PC-3 (cell line): ENCODE measurements at regions not wholly inside any gene's neighbourhood (a gene's known extent, or its start where the extent isn't known, plus 50 kb on each side); places are given as distances from the start of the nearest gene placed in this dataset.
A peak's percentile ranks its signal among the peaks of the same experiment; 100 is the strongest.

Experiments used
- ATAC-seq: fragments of 200-7000 bp; cut with Tn5 transposase; 2 replicates; pipeline ENCODE4 v1.9.1; 2020; ENCODE audit warnings: mild to moderate bottlenecking, moderate library complexity
- BruUV-seq: library from RNA; stranded (reverse); fragments of 400-500 nt; replicated peaks from 2 replicates; lab custom pipeline; 2021; lab: Mats Ljungman, UMichigan
- CTCF ChIA-PET: fragments of 300-600 bp; sonication (Branson Sonifier 250); formaldehyde crosslinking; loops from one replicate; lab custom pipeline; 2022; ENCODE audit warnings: antibody characterized with exemption; lab: Charles Lee
- POLR2A ChIA-PET: fragments of 300-600 bp; sonication (Branson Sonifier 250); formaldehyde crosslinking; loops from one replicate; lab custom pipeline; 2022; ENCODE audit warnings: antibody characterized with exemption; ENCODE audit not compliant: unreplicated experiment; lab: Charles Lee
- DNase-seq: peaks from one replicate; pipeline ENCODE4 v3.0.0-alpha.2; 2015
- H2AFZ ChIP-seq: fragments of 300-600 bp; sonication (generic); 2 replicates; pipeline ENCODE4 v1.6.0; 2016; ENCODE audit warnings: antibody characterized with exemption, low read length
- H3F3A ChIP-seq: fragments of 300-600 bp; sonication (generic); one replicate; pipeline ENCODE4 v1.6.0; 2017; ENCODE audit warnings: antibody characterized with exemption, low read length, control low read depth, mild to moderate bottlenecking; ENCODE audit not compliant: unreplicated experiment
- H3K27ac ChIP-seq: fragments of 300-600 bp; sonication (generic); 2 replicates; pipeline ENCODE4 v1.5.1; 2016; ENCODE audit warnings: mild to moderate bottlenecking, low read length
- H3K27me3 ChIP-seq: fragments of 300-600 bp; sonication (generic); 2 replicates; pipeline ENCODE4 v1.6.1; 2016; ENCODE audit warnings: low read length, mixed read lengths
- H3K36me3 ChIP-seq: fragments of 300-600 bp; sonication (generic); 2 replicates; pipeline ENCODE4 v1.6.1; 2016; ENCODE audit warnings: low read depth, mixed run types, low read length, mixed read lengths
- H3K4me1 ChIP-seq: fragments of 300-600 bp; sonication (generic); 2 replicates; pipeline ENCODE4 v1.5.1; 2016; ENCODE audit warnings: low read length; ENCODE audit not compliant: insufficient read depth
- H3K4me2 ChIP-seq: fragments of 300-600 bp; sonication (generic); 2 replicates; pipeline ENCODE4 v1.6.0; 2016; ENCODE audit warnings: low read length
- H3K4me3 ChIP-seq: fragments of 300-600 bp; sonication (generic); 2 replicates; pipeline ENCODE4 v1.5.1; 2016; ENCODE audit warnings: mild to moderate bottlenecking, low read length, mixed read lengths
- H3K79me2 ChIP-seq: fragments of 300-600 bp; sonication (generic); 2 replicates; pipeline ENCODE4 v1.6.1; 2017; ENCODE audit warnings: low read length, mixed read lengths
- H3K9ac ChIP-seq: fragments of 300-600 bp; sonication (generic); 2 replicates; pipeline ENCODE4 v1.6.0; 2016; ENCODE audit warnings: mild to moderate bottlenecking, low read length
- H3K9me2 ChIP-seq: fragments of 300-600 bp; sonication (generic); replicated peaks from 2 replicates; pipeline ENCODE4 v1.6.1; 2016; ENCODE audit warnings: mixed run types, low read length, mixed read lengths
- H3K9me3 ChIP-seq: fragments of 300-600 bp; sonication (generic); 2 replicates; pipeline ENCODE4 v1.6.1; 2016; ENCODE audit warnings: low read length, mixed read lengths
- H4K20me1 ChIP-seq: fragments of 300-600 bp; sonication (generic); 2 replicates; pipeline ENCODE4 v1.6.1; 2016; ENCODE audit warnings: low read length, mixed read lengths
- CTCF ChIP-seq: fragments of 300-600 bp; sonication (generic); conservative IDR thresholded peaks from 2 replicates; pipeline ENCODE4 v1.5.1; 2017; ENCODE audit warnings: antibody characterized with exemption, low read depth, mild to moderate bottlenecking, low read length
- EZH2 ChIP-seq: fragments of 300-600 bp; sonication (generic); IDR thresholded peaks from one replicate; pipeline ENCODE4 v1.6.1; 2017; ENCODE audit warnings: antibody characterized with exemption, mild to moderate bottlenecking, low read length; ENCODE audit not compliant: unreplicated experiment
- EZH2phosphoT487 ChIP-seq: fragments of 300-600 bp; sonication (generic); IDR thresholded peaks from 2 replicates; pipeline ENCODE4 v1.6.1; 2018; ENCODE audit warnings: mild to moderate bottlenecking, antibody characterized with exemption, low read length, borderline replicate concordance
- intact Hi-C: fragments of 100-400 bp; cut with micrococcal nuclease; formaldehyde crosslinking; loops from 2 replicates; pipeline ENCODE4 v1.9.0; 2023

DNA sequence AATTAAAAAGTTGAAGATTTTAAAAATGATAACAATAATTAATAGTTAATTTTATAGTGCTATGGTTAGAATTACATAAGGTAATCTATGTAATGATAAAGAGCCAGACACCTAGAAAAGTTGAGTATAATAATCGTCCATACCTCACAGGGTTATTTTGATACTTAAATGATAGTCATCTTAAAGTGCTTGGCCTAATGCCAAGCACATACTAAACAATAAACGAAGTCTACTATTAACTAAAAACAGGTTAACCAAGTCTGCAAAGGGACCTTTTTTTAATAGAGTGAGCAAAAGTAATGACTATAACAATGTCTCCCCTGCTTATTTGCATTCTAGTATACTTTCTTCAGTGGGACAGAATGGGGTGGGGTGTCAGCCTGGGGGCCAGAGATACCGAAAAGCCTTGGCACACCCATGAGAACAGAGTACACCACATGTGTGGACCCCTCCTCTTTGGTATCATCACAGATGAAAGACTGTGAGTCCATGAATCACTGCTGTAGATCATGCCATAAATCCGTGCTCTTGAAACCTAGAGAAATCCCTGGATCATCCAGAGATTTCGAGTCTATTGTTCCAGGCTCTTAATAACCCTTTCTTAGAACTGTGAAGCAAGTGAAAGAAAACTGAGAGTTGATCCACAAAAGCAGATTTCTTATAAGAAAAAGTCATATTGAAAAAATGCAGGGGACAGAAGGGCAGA is 249.5 kb downstream of the PRELID2 start:
- intact Hi-C loops = no loop called here

DNA sequence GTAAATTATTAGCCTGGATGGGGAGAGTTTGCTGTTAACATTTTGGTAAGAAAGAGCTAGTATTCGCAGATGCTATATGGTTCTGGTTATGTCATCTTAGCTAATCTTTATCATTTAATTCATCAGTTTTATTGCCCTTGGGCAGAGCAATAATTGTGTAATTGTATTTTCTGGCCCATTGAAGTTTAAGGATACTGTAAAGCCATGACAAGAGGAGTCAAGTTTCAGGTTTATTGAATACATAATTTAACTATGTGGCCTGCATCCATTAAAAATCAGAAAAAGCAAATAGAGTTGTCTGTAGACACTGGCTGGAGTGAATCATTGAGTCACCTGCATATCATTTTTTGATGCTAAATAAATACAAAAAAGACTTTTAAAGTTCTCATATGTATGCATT is 255.8 kb downstream of the PRELID2 start:
- no peaks in the 10 kb centered on the region for H4K20me1 ChIP-seq
- ATAC-seq (peak; percentile 96), DNase-seq (peak; percentile 41)
- no peaks in the 10 kb centered on the region for H3K9me2 ChIP-seq
- POLR2A ChIA-PET = no interaction called here
- intact Hi-C loops = loop anchor here (1.0 to 5.0 kb wide), 2 partner anchors 99 to 217 kb away; no protein-coding TSS in a partner anchor
- no peak overlapping the region for H3K27ac ChIP-seq
- no peak overlapping the region for H3K4me3 ChIP-seq
- no TSS peak for BruUV-seq
- peaks cover 6% of the 10 kb centered on the region; the same call in 1 of the 2 replicates for H3K4me1 ChIP-seq
- no peak overlapping the region for H3K4me2 ChIP-seq
- H2AFZ ChIP-seq = no peak overlapping the region
- no peaks in the 10 kb centered on the region for H3K36me3 ChIP-seq
- H3K27me3 ChIP-seq = no peaks in the 10 kb centered on the region
- no peaks in the 10 kb centered on the region for H3K9me3 ChIP-seq
- CTCF ChIA-PET = no interaction called here
- TF ChIP-seq CTCF = no peak
- no peak for TF ChIP-seq EZH2phosphoT487
- TF ChIP-seq EZH2 = no peak
- no peak overlapping the region for H3K9ac ChIP-seq
- no peaks in the 10 kb centered on the region for H3K79me2 ChIP-seq
- no peaks in the 10 kb centered on the region for H3F3A ChIP-seq

More for the DNA sequence above, 249.5 kb downstream of the PRELID2 start:
- ChIA-PET CTCF (no interaction called here), POLR2A (no interaction called here)
- Histone ChIP-seq H3K27me3 (no peaks in the 10 kb centered on the region), H2AFZ (no peak overlapping the region), H3F3A (no peaks in the 10 kb centered on the region), H3K9ac (no peak overlapping the region), H3K4me1 (peaks cover 9% of the 10 kb centered on the region), H3K4me2 (no peak overlapping the region), H3K9me3 (no peaks in the 10 kb centered on the region), H3K9me2 (no peaks in the 10 kb centered on the region), H3K36me3 (no peaks in the 10 kb centered on the region), H3K79me2 (no peaks in the 10 kb centered on the region), H3K4me3 (no peak overlapping the region), H3K27ac (no peak overlapping the region), H4K20me1 (no peaks in the 10 kb centered on the region)
- DNase-seq (peak; percentile 15), ATAC-seq (no peak)
- BruUV-seq = no TSS peak
- TF ChIP-seq CTCF = no peak
- no peak for TF ChIP-seq EZH2phosphoT487
- no peak for TF ChIP-seq EZH2
